ENCODE measurements at regions not wholly inside any gene's neighbourhood (a gene's known extent, or its start where the extent isn't known, plus 50 kb on each side); places are given as distances from the start of the nearest gene placed in this dataset.

- TF ChIP-seq CTCF (IDR thresholded peaks at IDR 0.05), result no peak
- TF ChIP-seq POLR2A (IDR thresholded peaks at IDR 0.05), result no peak
Measured at GRCh38 chr5:174614500-174615135, 109.8 kb upstream of the MSX2 start.

Measured in body of pancreas (tissue), 4 donors.